Liver (tissue), 8 donors: ENCODE measurements at regions not wholly inside any gene's neighbourhood (a gene's known extent, or its start where the extent isn't known, plus 50 kb on each side); places are given as distances from the start of the nearest gene placed in this dataset.

Experiments
- DNase-seq: peaks from one replicate; pipeline ENCODE4 v3.0.0-alpha.2; 2017; ENCODE audit warnings: low spot score
- H3K27ac ChIP-seq, 2 donors: one replicate each; pipeline ENCODE4 v1.7.0; 2013; ENCODE audit warnings: inconsistent platforms in 2 of 2, low read length in 2 of 2, control low read depth in 1 of 2, low read depth in 1 of 2, mild to moderate bottlenecking in 1 of 2
- H3K27me3 ChIP-seq, 4 donors: one replicate each; pipeline versions ENCODE4 v1.6.1 to v1.7.0; 2013; ENCODE audit warnings: low read length in 3 of 4, inconsistent platforms in 1 of 4, mild to moderate bottlenecking in 1 of 4, moderate library complexity in 1 of 4; ENCODE audit not compliant: control insufficient read depth in 4 of 4, insufficient read depth in 4 of 4
- H3K36me3 ChIP-seq, 4 donors: one replicate each; pipeline versions ENCODE4 v1.6.1 to v1.7.0; 2013; ENCODE audit warnings: low read length in 3 of 4, mild to moderate bottlenecking in 3 of 4, low read depth in 1 of 4, moderate library complexity in 1 of 4; ENCODE audit not compliant: control insufficient read depth in 4 of 4, insufficient read depth in 3 of 4
- H3K4me1 ChIP-seq, 4 donors: one replicate each; pipeline versions ENCODE4 v1.6.1 to v1.7.0; 2013; ENCODE audit warnings: low read length in 3 of 4, mild to moderate bottlenecking in 3 of 4, moderate library complexity in 1 of 4; ENCODE audit not compliant: control insufficient read depth in 4 of 4, insufficient read depth in 4 of 4
- H3K4me3 ChIP-seq, 3 donors: one replicate each; pipeline versions ENCODE4 v1.6.1 to v1.7.0; 2013; ENCODE audit warnings: low read length in 3 of 3, control low read depth in 1 of 3, low read depth in 1 of 3, mild to moderate bottlenecking in 1 of 3
- H3K9ac ChIP-seq, 2 donors: one replicate each; pipeline ENCODE4 v1.7.0; 2013; ENCODE audit warnings: low read length in 2 of 2, mild to moderate bottlenecking in 2 of 2, moderate library complexity in 2 of 2, control low read depth in 1 of 2, low read depth in 1 of 2
- H3K9me3 ChIP-seq, 4 donors: one replicate each; pipeline versions ENCODE4 v1.6.1 to v1.7.0; 2013; ENCODE audit warnings: low read length in 3 of 4; ENCODE audit not compliant: control insufficient read depth in 4 of 4
- CTCF ChIP-seq: fragments of 150-350 bp; IDR thresholded peaks from 2 replicates; pipeline ENCODE4 v1.5.1; 2017; ENCODE audit warnings: improper control_type of control experiment, low read depth, low read length; ENCODE audit not compliant: missing input control
- EGR1 ChIP-seq, 2 donors: IDR thresholded peaks; 2 replicates each; pipeline ENCODE4 v1.6.1; 2016 to 2018; ENCODE audit warnings: antibody characterized with exemption in 2 of 2, low read depth in 2 of 2
- FOXA2 ChIP-seq: IDR thresholded peaks from 2 replicates; pipeline ENCODE4 v1.6.1; 2016; ENCODE audit warnings: antibody characterized with exemption
- HNF4G ChIP-seq: IDR thresholded peaks from 2 replicates; pipeline ENCODE4 v1.6.1; 2016; ENCODE audit warnings: antibody characterized with exemption
- RXRA ChIP-seq, 2 donors: IDR thresholded peaks; 2 replicates each; pipeline ENCODE4 v1.6.1; 2017 to 2018; ENCODE audit warnings: antibody characterized with exemption in 2 of 2, mild to moderate bottlenecking in 1 of 2
- WGBS: extraction: QIAGEN DNeasy Blood & Tissue Kit; methylation state at CpG from one replicate; pipeline ENCODE4 v1.1.7; 2013; 5-methylcytosine and 5-hydroxymethylcytosine counted together
- TF ChIP-seq, protein P1 (sequence below): IDR thresholded peaks from 2 replicates; pipeline ENCODE4 v1.6.1; 2016; ENCODE audit warnings: antibody characterized with exemption, mild to moderate bottlenecking
- TF ChIP-seq, protein P2 (sequence below): IDR thresholded peaks from 2 replicates; pipeline ENCODE4 v1.6.1; 2016; ENCODE audit warnings: antibody characterized with exemption
- donor health status: healthy.
- donor health status: healthy.
- donor health status: healthy.
- donor health status: healthy.
- donor health status: healthy.

- no peaks in the 10 kb centered on the region for H3K27me3 ChIP-seq
- H3K4me3 ChIP-seq, result no peak overlapping the region
- H3K9ac ChIP-seq, result no peak overlapping the region
- no peaks in the 10 kb centered on the region for H3K36me3 ChIP-seq
- H3K9me3 ChIP-seq, result no peaks in the 10 kb centered on the region
- peak overlapping the region in 1 of 2 donors; percentile 15 for H3K27ac ChIP-seq
- WGBS, result 39% methylated on average over 5 of the region's 5 CpGs
- DNase-seq, result no peak
- TF ChIP-seq, protein P1, sequence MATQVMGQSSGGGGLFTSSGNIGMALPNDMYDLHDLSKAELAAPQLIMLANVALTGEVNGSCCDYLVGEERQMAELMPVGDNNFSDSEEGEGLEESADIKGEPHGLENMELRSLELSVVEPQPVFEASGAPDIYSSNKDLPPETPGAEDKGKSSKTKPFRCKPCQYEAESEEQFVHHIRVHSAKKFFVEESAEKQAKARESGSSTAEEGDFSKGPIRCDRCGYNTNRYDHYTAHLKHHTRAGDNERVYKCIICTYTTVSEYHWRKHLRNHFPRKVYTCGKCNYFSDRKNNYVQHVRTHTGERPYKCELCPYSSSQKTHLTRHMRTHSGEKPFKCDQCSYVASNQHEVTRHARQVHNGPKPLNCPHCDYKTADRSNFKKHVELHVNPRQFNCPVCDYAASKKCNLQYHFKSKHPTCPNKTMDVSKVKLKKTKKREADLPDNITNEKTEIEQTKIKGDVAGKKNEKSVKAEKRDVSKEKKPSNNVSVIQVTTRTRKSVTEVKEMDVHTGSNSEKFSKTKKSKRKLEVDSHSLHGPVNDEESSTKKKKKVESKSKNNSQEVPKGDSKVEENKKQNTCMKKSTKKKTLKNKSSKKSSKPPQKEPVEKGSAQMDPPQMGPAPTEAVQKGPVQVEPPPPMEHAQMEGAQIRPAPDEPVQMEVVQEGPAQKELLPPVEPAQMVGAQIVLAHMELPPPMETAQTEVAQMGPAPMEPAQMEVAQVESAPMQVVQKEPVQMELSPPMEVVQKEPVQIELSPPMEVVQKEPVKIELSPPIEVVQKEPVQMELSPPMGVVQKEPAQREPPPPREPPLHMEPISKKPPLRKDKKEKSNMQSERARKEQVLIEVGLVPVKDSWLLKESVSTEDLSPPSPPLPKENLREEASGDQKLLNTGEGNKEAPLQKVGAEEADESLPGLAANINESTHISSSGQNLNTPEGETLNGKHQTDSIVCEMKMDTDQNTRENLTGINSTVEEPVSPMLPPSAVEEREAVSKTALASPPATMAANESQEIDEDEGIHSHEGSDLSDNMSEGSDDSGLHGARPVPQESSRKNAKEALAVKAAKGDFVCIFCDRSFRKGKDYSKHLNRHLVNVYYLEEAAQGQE, result no peak
- TF ChIP-seq RXRA (IDR thresholded peaks at IDR 0.05), result peak in 1 of 2 donors; percentile 43
- TF ChIP-seq, protein P2, sequence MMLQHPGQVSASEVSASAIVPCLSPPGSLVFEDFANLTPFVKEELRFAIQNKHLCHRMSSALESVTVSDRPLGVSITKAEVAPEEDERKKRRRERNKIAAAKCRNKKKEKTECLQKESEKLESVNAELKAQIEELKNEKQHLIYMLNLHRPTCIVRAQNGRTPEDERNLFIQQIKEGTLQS, result no peak
- TF ChIP-seq FOXA2, result no peak
- no peak for TF ChIP-seq CTCF
- peaks cover 2 to 18% (median 10%) of the 10 kb centered on the region in 4 donors for H3K4me1 ChIP-seq
Measured at GRCh38 chr20:1827510-1827973, 67.7 kb upstream of the SIRPA start.

DNA sequence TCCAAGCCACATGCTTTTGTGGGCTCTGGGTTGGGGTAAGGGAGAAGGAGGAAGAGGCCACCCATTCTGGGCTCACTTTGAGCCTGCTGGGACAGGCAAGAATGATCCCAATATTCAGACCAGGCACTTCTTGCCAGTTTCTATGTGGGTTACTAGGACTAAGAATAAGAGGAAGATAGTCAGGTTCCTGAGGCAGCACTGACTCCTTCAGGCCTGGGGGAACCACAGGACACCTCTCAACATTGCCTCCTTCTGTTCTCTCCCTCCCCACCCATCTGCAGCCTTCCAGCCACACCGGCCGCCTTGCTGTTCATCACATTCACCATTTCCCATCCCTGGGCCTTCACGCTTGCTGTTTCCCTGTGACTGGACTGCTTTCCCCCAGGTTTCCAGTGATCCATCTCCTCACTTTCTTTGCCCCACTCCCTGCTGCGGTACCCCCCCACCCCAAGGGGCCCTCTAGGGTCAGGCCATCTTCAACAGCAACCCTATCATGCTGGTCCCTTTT, 69.2 kb upstream of the SIRPA start:
- H3K36me3 ChIP-seq, result no peaks in the 10 kb centered on the region
- no peak overlapping the region for H3K27ac ChIP-seq
- no peak overlapping the region for H3K4me3 ChIP-seq
- H3K9ac ChIP-seq, result no peak overlapping the region
- no peaks in the 10 kb centered on the region for H3K9me3 ChIP-seq
- TF ChIP-seq CTCF (no peak), EGR1 (IDR thresholded peaks at IDR 0.05; ENCODE audit: low read depth in 2 of 2) (no peak)
- no peak for DNase-seq
- H3K27me3 ChIP-seq, result no peaks in the 10 kb centered on the region
- peaks cover 2 to 18% (median 10%) of the 10 kb centered on the region in 4 donors for H3K4me1 ChIP-seq
- WGBS, result 97% methylated on average over 4 of the region's 4 CpGs

DNA sequence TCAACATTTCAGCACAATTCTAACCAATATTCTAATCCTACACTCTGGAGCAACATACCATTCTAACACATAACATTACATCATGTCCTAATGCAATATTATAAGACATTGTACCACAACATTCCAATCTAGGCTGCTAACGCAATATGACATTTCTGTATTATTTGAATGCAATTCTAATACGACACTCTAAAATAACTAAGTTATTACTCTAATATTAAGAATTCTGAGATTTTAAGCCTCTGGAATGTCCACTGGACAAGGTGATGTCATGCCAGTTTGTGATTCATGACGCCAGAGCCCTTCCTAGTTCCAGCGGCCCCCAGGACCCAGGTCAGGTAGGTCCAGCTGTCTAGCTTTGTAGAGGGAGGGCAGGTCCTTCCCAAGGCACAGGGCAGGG, 69.7 kb upstream of the SIRPA start:
- DNase-seq, result no peak
- Histone ChIP-seq H3K9me3 (no peaks in the 10 kb centered on the region), H3K4me1 (peaks cover 2 to 18% (median 10%) of the 10 kb centered on the region in 4 donors), H3K27ac (no peak overlapping the region), H3K9ac (no peak overlapping the region), H3K36me3 (no peaks in the 10 kb centered on the region), H3K4me3 (no peak overlapping the region), H3K27me3 (no peaks in the 10 kb centered on the region)
- 90% methylated on average over 4 of the region's 4 CpGs for WGBS
- TF ChIP-seq HNF4G, result no peak
